ENCODE measurements at regions not wholly inside any gene's neighbourhood (a gene's known extent, or its start where the extent isn't known, plus 50 kb on each side); places are given as distances from the start of the nearest gene placed in this dataset.

DNA sequence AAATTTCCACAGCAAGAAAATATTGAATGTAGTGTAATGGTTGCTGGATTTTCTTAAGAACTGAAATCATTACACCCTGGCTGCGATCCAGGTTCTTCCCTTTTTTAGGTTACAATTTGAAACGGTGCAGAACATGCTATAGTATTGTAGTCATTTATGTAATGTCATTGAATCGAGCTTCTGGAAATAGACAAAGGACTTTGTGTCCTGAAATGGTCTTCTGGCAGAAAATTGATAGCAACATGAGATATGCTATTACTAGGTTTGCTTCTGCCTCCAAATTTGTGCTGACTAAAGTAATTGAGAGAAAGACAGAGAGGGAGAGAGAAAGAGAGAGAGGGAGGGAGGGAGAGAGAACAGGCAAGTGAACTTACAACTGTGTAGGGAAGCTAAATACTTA is 146.2 kb upstream of the NFIA start:
- ATAC-seq = no peak
- Histone ChIP-seq H3K4me1 (no peaks in the 10 kb centered on the region), H3K27ac (no peak overlapping the region), H3K36me3 (no peaks in the 10 kb centered on the region), H3K4me3 (no peak overlapping the region), H3K27me3 (no peaks in the 10 kb centered on the region), H3K9me3 (no peaks in the 10 kb centered on the region)
- TF ChIP-seq, protein P1, sequence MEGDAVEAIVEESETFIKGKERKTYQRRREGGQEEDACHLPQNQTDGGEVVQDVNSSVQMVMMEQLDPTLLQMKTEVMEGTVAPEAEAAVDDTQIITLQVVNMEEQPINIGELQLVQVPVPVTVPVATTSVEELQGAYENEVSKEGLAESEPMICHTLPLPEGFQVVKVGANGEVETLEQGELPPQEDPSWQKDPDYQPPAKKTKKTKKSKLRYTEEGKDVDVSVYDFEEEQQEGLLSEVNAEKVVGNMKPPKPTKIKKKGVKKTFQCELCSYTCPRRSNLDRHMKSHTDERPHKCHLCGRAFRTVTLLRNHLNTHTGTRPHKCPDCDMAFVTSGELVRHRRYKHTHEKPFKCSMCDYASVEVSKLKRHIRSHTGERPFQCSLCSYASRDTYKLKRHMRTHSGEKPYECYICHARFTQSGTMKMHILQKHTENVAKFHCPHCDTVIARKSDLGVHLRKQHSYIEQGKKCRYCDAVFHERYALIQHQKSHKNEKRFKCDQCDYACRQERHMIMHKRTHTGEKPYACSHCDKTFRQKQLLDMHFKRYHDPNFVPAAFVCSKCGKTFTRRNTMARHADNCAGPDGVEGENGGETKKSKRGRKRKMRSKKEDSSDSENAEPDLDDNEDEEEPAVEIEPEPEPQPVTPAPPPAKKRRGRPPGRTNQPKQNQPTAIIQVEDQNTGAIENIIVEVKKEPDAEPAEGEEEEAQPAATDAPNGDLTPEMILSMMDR (IDR thresholded peaks at IDR 0.05) = no peak
- no peak for DNase-seq
- intact Hi-C loops (cut with DNase I) = no loop called here

DNA sequence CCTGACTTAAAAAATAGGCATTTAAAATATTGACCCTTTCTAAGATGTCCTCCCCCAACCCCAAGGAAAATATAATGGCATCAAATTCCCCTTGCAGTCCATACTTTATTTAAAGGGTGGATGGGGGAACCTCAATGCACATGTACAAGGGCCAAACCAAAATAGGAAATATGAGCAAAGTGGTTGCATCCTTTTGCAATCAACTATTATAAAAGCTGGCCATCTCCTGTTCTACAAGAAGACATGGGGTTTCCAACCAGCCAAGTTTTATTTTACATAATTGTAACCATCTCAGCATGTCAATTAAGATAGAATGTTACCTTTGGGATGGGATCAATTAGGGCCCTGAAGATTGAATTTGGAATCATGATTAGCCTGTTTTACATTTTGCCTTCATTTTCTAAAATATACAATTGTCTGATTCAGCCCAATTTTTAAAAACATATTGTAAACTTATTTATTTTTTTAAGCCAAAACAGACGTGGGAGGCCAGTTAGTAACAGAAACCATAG is 146.7 kb upstream of the NFIA start:
- TF ChIP-seq, protein P1 (IDR thresholded peaks at IDR 0.05) = no peak
- H3K9me3 ChIP-seq = no peaks in the 10 kb centered on the region
- intact Hi-C loops (cut with DNase I) = no loop called here
- no peaks in the 10 kb centered on the region for H3K4me1 ChIP-seq
- no peaks in the 10 kb centered on the region for H3K27me3 ChIP-seq
- no peak for DNase-seq
- H3K4me3 ChIP-seq = no peak overlapping the region
- no peak overlapping the region for H3K27ac ChIP-seq
- no peak for ATAC-seq
- H3K36me3 ChIP-seq = no peaks in the 10 kb centered on the region

DNA sequence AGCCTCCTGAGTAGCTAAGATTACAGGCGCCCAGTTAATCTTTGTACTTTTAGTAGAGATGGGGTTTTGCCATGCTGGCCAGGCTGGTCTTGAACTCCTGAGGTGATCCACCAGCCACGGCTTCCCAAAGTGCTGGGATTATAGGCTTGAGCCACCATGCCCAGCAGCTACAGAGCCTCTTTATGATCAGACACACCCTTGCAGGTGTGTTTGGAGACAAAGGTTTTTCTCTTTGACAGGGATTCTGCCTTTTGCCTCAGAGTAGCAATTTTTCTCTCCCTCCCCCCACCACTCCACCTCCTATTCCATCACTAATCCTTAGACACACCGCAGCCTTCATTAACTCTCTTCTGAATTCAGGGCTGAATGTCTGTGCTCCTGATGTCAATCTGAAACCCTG is 152.2 kb upstream of the NFIA start:
- no peaks in the 10 kb centered on the region for H3K9me3 ChIP-seq
- ATAC-seq (no peak), DNase-seq (no peak)
- no peaks in the 10 kb centered on the region for H3K4me1 ChIP-seq
- H3K4me3 ChIP-seq = no peak overlapping the region
- TF ChIP-seq, protein P1 (IDR thresholded peaks at IDR 0.05) = no peak
- intact Hi-C loops (cut with DNase I) = no loop called here
- H3K27me3 ChIP-seq = no peaks in the 10 kb centered on the region
- H3K36me3 ChIP-seq = no peaks in the 10 kb centered on the region
- no peak overlapping the region for H3K27ac ChIP-seq

DNA sequence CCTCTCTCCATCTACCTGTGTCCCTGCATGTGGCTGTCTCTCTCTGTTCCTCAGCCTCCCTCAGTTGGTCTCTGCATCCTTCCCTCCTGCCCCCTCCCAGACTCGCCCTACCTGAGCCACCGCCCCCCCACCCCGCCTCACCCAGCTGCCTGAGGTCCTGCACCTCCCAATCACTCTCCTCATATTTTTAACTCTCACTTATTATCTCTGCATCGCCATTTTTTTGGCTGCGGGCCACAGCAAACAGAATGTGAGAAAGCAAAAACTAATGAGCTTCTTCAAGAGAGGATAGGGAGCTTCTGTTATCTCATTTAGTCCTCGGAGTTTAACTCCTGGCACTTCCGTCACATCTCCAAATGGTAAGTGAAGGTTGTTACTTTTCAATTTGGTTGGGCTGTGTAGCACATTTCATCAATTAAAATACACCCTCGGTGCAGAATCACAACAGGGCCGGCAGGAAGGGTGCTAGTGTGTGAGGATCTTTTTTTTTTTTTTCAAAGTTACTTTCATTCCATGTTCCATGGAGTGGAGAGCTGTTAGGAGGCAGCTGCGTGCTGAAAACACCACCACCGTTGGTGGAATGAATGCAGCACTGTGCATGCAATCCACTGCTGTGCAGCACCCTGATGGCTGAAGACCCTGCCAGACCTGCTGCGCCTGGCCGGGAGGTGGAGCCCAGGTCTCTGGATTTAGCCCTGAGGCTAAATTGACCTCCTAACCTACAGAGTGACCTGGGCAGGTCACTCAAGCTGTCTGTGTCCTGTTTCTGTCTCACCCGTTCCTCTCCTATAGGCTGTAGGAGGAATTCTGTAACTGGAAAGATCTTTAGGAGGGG is 157.2 kb upstream of the NFIA start:
- TF ChIP-seq, protein P1 (IDR thresholded peaks at IDR 0.05) = no peak
- no peak for ATAC-seq
- Histone ChIP-seq H3K36me3 (no peaks in the 10 kb centered on the region), H3K4me1 (peaks cover 0 to 9% of the 10 kb centered on the region in 2 donors), H3K4me3 (no peak overlapping the region), H3K9me3 (no peaks in the 10 kb centered on the region), H3K27ac (no peak overlapping the region), H3K27me3 (no peaks in the 10 kb centered on the region)
- intact Hi-C loops (cut with DNase I) = no loop called here
- DNase-seq = no peak

DNA sequence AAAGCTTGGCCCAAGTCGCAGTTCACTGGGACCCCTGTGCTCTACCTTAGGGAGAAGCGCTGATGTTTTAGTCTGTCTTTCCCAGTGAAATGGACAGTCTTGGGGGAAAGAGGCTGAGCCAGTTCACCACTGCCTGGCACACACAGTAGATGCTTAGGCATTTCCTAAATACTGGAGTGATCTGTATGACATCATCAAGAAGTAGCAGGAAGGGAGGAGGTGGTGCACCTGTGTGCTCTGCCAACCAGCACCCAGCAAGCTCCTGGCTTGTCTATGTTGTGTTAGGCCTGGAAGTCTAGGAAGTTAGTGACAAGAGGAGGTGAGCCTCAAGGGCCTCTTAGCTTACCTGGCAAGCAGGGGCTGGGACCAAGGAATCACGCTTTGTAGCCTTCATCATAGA is 158.2 kb upstream of the NFIA start:
- H3K4me1 ChIP-seq = peaks cover 0 to 9% of the 10 kb centered on the region in 2 donors
- H3K27ac ChIP-seq = no peak overlapping the region
- TF ChIP-seq, protein P1 (IDR thresholded peaks at IDR 0.05) = no peak
- intact Hi-C loops (cut with DNase I) = no loop called here
- H3K27me3 ChIP-seq = no peaks in the 10 kb centered on the region
- H3K9me3 ChIP-seq = no peaks in the 10 kb centered on the region
- ATAC-seq = no peak
- H3K36me3 ChIP-seq = no peaks in the 10 kb centered on the region
- no peak overlapping the region for H3K4me3 ChIP-seq
- no peak for DNase-seq

Data from left lung (tissue), 4 donors.